ENCODE measurements at regions not wholly inside any gene's neighbourhood (a gene's known extent, or its start where the extent isn't known, plus 50 kb on each side); places are given as distances from the start of the nearest gene placed in this dataset.
"Not testable (repeated sequence)": the region's sequence is repeated elsewhere in the genome, so short reads cannot be mapped to it uniquely, and the experiment has no call there.

DNA sequence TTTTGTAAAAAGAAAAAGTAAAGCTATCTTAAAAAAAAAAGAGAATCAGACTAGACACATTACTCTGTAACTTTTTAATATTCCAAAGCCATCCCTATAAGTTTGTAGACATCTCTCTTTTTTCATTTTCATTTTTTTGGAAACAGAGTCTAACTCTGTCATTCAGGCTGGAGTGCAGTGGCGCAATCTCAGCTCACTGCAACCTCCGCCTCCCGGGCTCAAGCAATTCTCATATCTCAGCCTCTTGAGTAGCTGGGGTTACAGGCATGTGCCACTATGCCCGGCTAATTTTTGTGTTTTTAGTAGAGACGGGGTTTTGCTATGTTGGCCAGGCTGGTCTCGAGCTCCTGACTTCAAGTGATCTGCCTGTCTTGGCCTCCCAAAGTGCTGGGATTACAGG, 51.4 kb upstream of the ANKH start:
- not testable (repeated sequence) for DNase-seq

GRCh38 chr5:14922456-14922855, 50.9 kb upstream of the ANKH start:
- DNase-seq: no peak

Measured in CD4-positive, alpha-beta T cell treated with Interleukin-1 beta for 1 hour (primary cell).